DOHH2 (cell line): ENCODE measurements at regions not wholly inside any gene's neighbourhood (a gene's known extent, or its start where the extent isn't known, plus 50 kb on each side); places are given as distances from the start of the nearest gene placed in this dataset.

ENCODE experiments used
- H3F3A ChIP-seq: fragments of 200-600 bp; sonication (generic), shearing (Covaris generic); 2 replicates; pipeline ENCODE4 v1.6.0; 2016; ENCODE audit warnings: antibody characterized with exemption, mild to moderate bottlenecking; ENCODE audit not compliant: control insufficient read depth, insufficient read depth
- H3K27ac ChIP-seq: fragments of 200-600 bp; sonication (generic); 2 replicates; pipeline ENCODE4 v1.5.1; 2014; ENCODE audit warnings: low read depth, mild to moderate bottlenecking, low read length, moderate library complexity
- H3K27me3 ChIP-seq: fragments of 200-600 bp; sonication (generic); 2 replicates; pipeline ENCODE4 v1.6.1; 2014; ENCODE audit warnings: mild to moderate bottlenecking, low read length, mixed read lengths; ENCODE audit not compliant: control insufficient read depth
- H3K36me3 ChIP-seq: fragments of 200-600 bp; sonication (generic); 2 replicates; pipeline ENCODE4 v1.6.1; 2014; ENCODE audit warnings: mild to moderate bottlenecking, low read length, moderate library complexity, mixed read lengths; ENCODE audit not compliant: control insufficient read depth
- H3K4me1 ChIP-seq: fragments of 200-600 bp; sonication (generic); 2 replicates; pipeline ENCODE4 v1.6.1; 2014; ENCODE audit warnings: mild to moderate bottlenecking, low read length, mixed read lengths; ENCODE audit not compliant: control insufficient read depth
- H3K4me2 ChIP-seq: fragments of 200-600 bp; sonication (generic); 2 replicates; pipeline ENCODE4 v1.6.0; 2014; ENCODE audit warnings: mild to moderate bottlenecking, low read length, moderate library complexity
- H3K4me3 ChIP-seq: fragments of 200-600 bp; sonication (generic); 2 replicates; pipeline ENCODE4 v1.5.1; 2014; ENCODE audit warnings: mild to moderate bottlenecking, low read length, mixed read lengths
- H3K79me2 ChIP-seq: fragments of 200-600 bp; sonication (generic); 2 replicates; pipeline ENCODE4 v1.6.1; 2014; ENCODE audit warnings: mild to moderate bottlenecking, low read length, mixed read lengths; ENCODE audit not compliant: control insufficient read depth
- H3K9me2 ChIP-seq: fragments of 200-600 bp; sonication (generic); replicated peaks from 2 replicates; pipeline ENCODE4 v1.6.1; 2014; ENCODE audit warnings: mild to moderate bottlenecking, low read length, mixed read lengths; ENCODE audit not compliant: control insufficient read depth
- H3K9me3 ChIP-seq: fragments of 200-600 bp; sonication (generic); 2 replicates; pipeline ENCODE4 v1.6.1; 2014; ENCODE audit warnings: antibody characterized with exemption, low read length, mixed read lengths; ENCODE audit not compliant: control insufficient read depth, insufficient read depth
- H4K20me1 ChIP-seq: fragments of 200-600 bp; sonication (generic); 2 replicates; pipeline ENCODE4 v1.6.0; 2014; ENCODE audit warnings: low read depth, mild to moderate bottlenecking, antibody characterized with exemption, low read length, moderate library complexity; ENCODE audit not compliant: control insufficient read depth, insufficient read depth
- EZH2phosphoT487 ChIP-seq: fragments of 200-600 bp; sonication (generic); IDR thresholded peaks from 2 replicates; pipeline ENCODE4 v1.6.1; 2017; ENCODE audit warnings: borderline replicate concordance, mild to moderate bottlenecking, antibody characterized with exemption, low read length, moderate library complexity, mixed read lengths
- TF ChIP-seq, protein P1 (sequence below): fragments of 200-600 bp; sonication (generic); IDR thresholded peaks from one replicate; pipeline ENCODE4 v1.5.1; 2014; ENCODE audit warnings: antibody characterized with exemption, mild to moderate bottlenecking, low read depth, low read length; ENCODE audit not compliant: poor library complexity, severe bottlenecking

DNA sequence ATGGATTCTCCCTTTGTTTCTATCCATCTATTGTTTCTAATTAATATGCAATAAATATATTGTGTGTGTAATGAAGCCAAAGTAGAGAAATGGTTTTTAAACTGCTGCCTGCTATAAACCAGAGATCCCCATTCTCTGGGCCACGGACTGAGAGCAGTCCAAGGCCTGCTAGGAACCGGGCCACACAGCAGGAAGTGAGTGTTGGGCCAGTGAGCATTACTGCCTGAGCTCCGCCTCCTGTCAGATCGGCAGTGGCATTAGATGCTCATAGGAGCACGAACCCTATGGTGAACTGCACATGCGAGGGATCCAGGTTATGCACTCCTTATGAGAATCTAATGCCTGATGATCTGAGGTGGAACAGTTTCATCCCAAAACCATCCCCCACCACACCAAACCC lies 85.2 kb upstream of the POMGNT2 start:
- peaks cover 4% of the 10 kb centered on the region; the same call in 1 of the 2 replicates for H3K27me3 ChIP-seq
- H4K20me1 ChIP-seq: no peaks in the 10 kb centered on the region
- H3K9me3 ChIP-seq: no peaks in the 10 kb centered on the region; the same call in 1 of the 2 replicates
- no peaks in the 10 kb centered on the region for H3K4me1 ChIP-seq
- H3F3A ChIP-seq: no peaks in the 10 kb centered on the region
- H3K4me3 ChIP-seq: no peak overlapping the region
- no peak for TF ChIP-seq EZH2phosphoT487
- TF ChIP-seq, protein P1, sequence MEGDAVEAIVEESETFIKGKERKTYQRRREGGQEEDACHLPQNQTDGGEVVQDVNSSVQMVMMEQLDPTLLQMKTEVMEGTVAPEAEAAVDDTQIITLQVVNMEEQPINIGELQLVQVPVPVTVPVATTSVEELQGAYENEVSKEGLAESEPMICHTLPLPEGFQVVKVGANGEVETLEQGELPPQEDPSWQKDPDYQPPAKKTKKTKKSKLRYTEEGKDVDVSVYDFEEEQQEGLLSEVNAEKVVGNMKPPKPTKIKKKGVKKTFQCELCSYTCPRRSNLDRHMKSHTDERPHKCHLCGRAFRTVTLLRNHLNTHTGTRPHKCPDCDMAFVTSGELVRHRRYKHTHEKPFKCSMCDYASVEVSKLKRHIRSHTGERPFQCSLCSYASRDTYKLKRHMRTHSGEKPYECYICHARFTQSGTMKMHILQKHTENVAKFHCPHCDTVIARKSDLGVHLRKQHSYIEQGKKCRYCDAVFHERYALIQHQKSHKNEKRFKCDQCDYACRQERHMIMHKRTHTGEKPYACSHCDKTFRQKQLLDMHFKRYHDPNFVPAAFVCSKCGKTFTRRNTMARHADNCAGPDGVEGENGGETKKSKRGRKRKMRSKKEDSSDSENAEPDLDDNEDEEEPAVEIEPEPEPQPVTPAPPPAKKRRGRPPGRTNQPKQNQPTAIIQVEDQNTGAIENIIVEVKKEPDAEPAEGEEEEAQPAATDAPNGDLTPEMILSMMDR: no peak
- no peak overlapping the region for H3K4me2 ChIP-seq
- no peaks in the 10 kb centered on the region for H3K79me2 ChIP-seq
- H3K9me2 ChIP-seq: no peaks in the 10 kb centered on the region
- no peak overlapping the region for H3K27ac ChIP-seq
- no peaks in the 10 kb centered on the region for H3K36me3 ChIP-seq

DNA sequence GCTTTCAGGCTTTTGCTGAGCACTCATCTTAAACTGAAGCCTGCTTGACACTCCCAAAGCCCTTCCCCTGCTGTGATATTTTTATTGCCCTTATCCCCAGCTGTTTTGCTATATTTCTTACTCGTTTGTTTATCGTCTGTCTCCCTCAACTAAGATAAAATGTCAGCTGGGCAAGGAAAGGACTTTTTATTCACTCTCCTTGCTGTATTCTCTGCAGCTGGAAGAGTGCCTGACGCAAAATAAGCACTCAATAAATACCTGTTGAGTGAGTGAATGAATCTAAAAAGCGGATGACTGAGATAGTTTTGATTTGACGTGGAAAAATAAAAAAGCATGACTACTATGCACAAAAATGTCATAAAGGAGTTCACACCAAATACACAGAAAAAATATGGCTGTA lies 84.8 kb upstream of the POMGNT2 start:
- TF ChIP-seq EZH2phosphoT487: no peak
- TF ChIP-seq, protein P1: no peak
- H3K4me3 ChIP-seq: no peak overlapping the region

DNA sequence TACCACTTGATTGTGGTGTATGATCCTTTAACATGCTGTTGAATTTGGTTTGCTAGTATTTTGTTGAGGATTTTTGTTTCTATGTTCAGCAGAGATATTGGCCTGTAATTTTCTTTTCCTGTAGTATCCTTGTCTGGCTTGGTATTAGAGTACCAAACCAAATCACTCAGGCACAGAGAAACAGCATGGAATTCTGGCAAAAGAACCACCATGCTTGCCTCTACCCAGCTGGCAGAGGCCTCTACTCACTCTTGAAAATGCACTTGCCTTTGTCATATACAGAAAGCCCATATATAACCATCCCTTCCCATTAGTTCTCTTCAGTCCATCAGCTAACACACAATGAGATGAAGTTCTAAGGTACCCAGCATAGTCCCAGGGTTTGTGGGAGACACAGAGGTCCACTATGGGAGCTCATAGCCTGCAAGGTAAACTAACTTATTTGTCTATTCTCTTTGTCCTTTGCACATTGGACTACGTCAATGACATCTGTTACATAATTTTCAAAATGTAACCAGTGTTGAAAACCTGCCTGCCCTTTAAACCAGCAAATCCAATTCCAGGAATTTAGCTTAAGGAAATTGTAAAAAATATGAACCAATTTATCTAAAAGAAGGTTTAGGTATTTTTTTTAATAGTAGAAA lies 82.1 kb upstream of the POMGNT2 start:
- Histone ChIP-seq H3K9me3 (no peaks in the 10 kb centered on the region; the same call in 1 of the 2 replicates), H3K9me2 (no peaks in the 10 kb centered on the region), H3K27me3 (peaks cover 4% of the 10 kb centered on the region; the same call in 1 of the 2 replicates), H3K4me2 (no peak overlapping the region), H3F3A (no peaks in the 10 kb centered on the region), H3K79me2 (no peaks in the 10 kb centered on the region), H3K36me3 (no peaks in the 10 kb centered on the region), H3K4me3 (no peak overlapping the region), H3K4me1 (no peaks in the 10 kb centered on the region), H4K20me1 (no peaks in the 10 kb centered on the region), H3K27ac (no peak overlapping the region)
- TF ChIP-seq EZH2phosphoT487: no peak
- TF ChIP-seq, protein P1: no peak

More for the DNA sequence above, 84.8 kb upstream of the POMGNT2 start:
- H3K27me3 ChIP-seq: peaks cover 4% of the 10 kb centered on the region; the same call in 1 of the 2 replicates
- no peaks in the 10 kb centered on the region; the same call in 1 of the 2 replicates for H3K9me3 ChIP-seq
- no peaks in the 10 kb centered on the region for H3K79me2 ChIP-seq
- H3K4me2 ChIP-seq: no peak overlapping the region
- H4K20me1 ChIP-seq: no peaks in the 10 kb centered on the region
- H3K9me2 ChIP-seq: no peaks in the 10 kb centered on the region
- no peaks in the 10 kb centered on the region for H3K36me3 ChIP-seq
- no peaks in the 10 kb centered on the region for H3F3A ChIP-seq
- H3K4me1 ChIP-seq: no peaks in the 10 kb centered on the region
- no peak overlapping the region for H3K27ac ChIP-seq
